ENCODE measurements at regions not wholly inside any gene's neighbourhood (a gene's known extent, or its start where the extent isn't known, plus 50 kb on each side); places are given as distances from the start of the nearest gene placed in this dataset.

DNA sequence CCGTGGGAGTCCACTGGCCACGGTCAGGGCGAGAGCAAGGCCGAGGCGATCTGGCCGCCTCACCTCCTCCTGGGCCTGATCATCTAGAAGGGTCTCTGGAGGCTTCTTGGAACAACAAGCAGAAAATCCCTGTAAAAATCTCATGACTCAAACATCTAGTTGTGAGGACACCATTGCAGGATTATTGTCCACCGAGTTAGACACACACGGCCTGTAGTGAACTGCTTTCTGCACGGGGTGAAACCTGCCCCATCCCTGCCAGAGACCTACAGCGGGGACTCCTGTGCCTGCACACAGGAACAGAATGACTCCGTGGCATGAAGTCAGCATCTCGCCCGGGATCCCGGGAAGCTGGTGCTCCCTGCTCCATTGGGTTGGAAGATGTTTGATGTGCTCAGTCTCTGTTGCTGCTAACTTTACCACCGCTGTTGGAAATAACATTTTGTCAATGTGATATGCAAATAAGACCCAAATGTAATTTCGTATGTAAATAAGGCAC lies 267.0 kb upstream of the TCERG1L start (continued):
- no peak for TF ChIP-seq TAF1 (IDR thresholded peaks at IDR 0.05; ENCODE audit: borderline replicate concordance, low read depth, low read length)
- no peak for TF ChIP-seq SMAD1 (IDR thresholded peaks at IDR 0.05; ENCODE audit: low read depth, partially characterized antibody)

DNA sequence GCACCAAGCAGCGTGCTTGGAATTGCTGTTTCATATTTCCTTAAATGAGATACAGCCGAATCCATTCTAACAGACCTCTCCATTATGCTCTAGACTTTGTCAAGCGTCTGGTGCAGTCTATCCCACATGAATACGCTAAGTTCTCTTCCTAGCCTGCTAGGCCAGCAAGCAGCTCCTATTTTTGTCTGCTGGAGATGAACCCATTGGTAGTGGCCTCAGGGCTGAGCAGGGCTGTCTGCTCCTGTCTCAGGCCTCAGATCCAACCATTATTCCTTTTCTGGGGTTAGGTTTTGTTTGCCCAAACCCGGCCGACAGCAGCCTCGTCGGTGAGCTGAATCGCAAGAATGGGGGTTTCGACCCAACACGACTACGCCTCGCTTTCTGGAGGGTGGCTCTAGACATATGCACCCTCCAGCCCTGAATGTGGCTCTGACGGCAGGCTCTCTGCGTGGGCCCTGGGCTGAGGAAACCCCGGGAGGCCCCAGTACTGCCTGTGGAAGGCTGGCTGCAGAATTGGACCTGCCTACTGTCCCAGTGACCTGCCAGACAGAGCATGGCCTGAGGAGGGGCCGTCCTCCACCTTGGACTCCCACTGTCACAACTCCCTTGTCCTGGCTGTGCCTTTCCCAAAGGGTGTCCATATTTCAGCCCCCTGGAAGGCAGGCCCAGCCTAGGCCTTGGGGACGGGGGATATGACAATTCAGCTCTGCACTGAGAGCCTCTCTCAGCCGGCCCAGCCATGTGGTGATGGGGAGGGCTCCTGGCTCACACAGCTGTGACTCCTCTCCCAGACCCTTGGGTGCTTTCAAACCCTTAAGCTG lies 267.9 kb upstream of the TCERG1L start:
- Histone ChIP-seq H3K4me3 (no peak overlapping the region), H3K27ac (ENCODE audit: control insufficient read depth, insufficient read depth) (no peak overlapping the region), H3K9ac (ENCODE audit: control insufficient read depth, insufficient read depth, low read length) (no peak overlapping the region), H3K9me3 (replicated peaks; ENCODE audit: control insufficient read depth, insufficient read depth, low read length) (no peaks in the 10 kb centered on the region), H2AFZ (ENCODE audit: control insufficient read depth, low read depth, low read length) (no peak overlapping the region), H3K4me2 (ENCODE audit: control insufficient read depth, insufficient read depth) (no peak overlapping the region), H3K27me3 (replicated peaks in 1 of 2; ENCODE audit: control insufficient read depth in 2 of 2, insufficient read depth in 2 of 2, low read length in 1 of 2) (no peaks in the 10 kb centered on the region), H3K36me3 (ENCODE audit: control insufficient read depth in 2 of 2, insufficient read depth in 2 of 2, low read length in 1 of 2) (no peaks in the 10 kb centered on the region), H3K79me2 (ENCODE audit: control insufficient read depth, insufficient read depth, low read length) (no peaks in the 10 kb centered on the region), H3K4me1 (ENCODE audit: control insufficient read depth, insufficient read depth, low read length) (no peaks in the 10 kb centered on the region), H4K20me1 (ENCODE audit: control insufficient read depth, insufficient read depth) (no peaks in the 10 kb centered on the region)
- ChIA-PET RAD21 (ENCODE audit: unreplicated experiment) (no interaction called here), CTCF (no interaction called here), SMC1A (ENCODE audit: uncharacterized antibody, unreplicated experiment) (no interaction called here), POLR2A (no interaction called here)
- intact Hi-C loops (cut with micrococcal nuclease; ENCODE audit: unreplicated experiment) (no loop called here), in situ Hi-C loops (cut with MboI) (no loop called here)
- no peak for TF ChIP-seq ZNF207 (IDR thresholded peaks at IDR 0.05; ENCODE audit: borderline replicate concordance)
- no peak for TF ChIP-seq FOS (IDR thresholded peaks at IDR 0.05; ENCODE audit: borderline replicate concordance, extremely low read depth, insufficient read length)
- no peak for TF ChIP-seq HDAC2 (IDR thresholded peaks at IDR 0.05)
- TF ChIP-seq SPI1 (IDR thresholded peaks at IDR 0.05; ENCODE audit: borderline replicate concordance, insufficient read depth, low read depth, low read length), result no peak
- TF ChIP-seq BACH1 (IDR thresholded peaks at IDR 0.05; ENCODE audit: borderline replicate concordance), result no peak
- no peak for TF ChIP-seq CREB1 (IDR thresholded peaks at IDR 0.05; ENCODE audit: low read depth)
- TF ChIP-seq RCOR1 (conservative IDR thresholded peaks at IDR 0.05; ENCODE audit: low read depth, low read length), result no peak
- TF ChIP-seq SRF (IDR thresholded peaks at IDR 0.05; ENCODE audit: low read depth in 2 of 2, low read length in 2 of 2), result no peak
- TF ChIP-seq POLR2A (IDR thresholded peaks at IDR 0.05; ENCODE audit: low read depth, low read length), result no peak
- no peak for TF ChIP-seq PML (IDR thresholded peaks at IDR 0.05; ENCODE audit: low read length)
- TF ChIP-seq, protein P1, sequence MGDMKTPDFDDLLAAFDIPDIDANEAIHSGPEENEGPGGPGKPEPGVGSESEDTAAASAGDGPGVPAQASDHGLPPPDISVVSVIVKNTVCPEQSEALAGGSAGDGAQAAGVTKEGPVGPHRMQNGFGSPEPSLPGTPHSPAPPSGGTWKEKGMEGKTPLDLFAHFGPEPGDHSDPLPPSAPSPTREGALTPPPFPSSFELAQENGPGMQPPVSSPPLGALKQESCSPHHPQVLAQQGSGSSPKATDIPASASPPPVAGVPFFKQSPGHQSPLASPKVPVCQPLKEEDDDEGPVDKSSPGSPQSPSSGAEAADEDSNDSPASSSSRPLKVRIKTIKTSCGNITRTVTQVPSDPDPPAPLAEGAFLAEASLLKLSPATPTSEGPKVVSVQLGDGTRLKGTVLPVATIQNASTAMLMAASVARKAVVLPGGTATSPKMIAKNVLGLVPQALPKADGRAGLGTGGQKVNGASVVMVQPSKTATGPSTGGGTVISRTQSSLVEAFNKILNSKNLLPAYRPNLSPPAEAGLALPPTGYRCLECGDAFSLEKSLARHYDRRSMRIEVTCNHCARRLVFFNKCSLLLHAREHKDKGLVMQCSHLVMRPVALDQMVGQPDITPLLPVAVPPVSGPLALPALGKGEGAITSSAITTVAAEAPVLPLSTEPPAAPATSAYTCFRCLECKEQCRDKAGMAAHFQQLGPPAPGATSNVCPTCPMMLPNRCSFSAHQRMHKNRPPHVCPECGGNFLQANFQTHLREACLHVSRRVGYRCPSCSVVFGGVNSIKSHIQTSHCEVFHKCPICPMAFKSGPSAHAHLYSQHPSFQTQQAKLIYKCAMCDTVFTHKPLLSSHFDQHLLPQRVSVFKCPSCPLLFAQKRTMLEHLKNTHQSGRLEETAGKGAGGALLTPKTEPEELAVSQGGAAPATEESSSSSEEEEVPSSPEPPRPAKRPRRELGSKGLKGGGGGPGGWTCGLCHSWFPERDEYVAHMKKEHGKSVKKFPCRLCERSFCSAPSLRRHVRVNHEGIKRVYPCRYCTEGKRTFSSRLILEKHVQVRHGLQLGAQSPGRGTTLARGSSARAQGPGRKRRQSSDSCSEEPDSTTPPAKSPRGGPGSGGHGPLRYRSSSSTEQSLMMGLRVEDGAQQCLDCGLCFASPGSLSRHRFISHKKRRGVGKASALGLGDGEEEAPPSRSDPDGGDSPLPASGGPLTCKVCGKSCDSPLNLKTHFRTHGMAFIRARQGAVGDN (IDR thresholded peaks at IDR 0.05), result no peak
- TF ChIP-seq EZH2 (IDR thresholded peaks at IDR 0.05; ENCODE audit: borderline replicate concordance, control insufficient read depth, low read depth, low read length), result no peak
- FAIRE-seq, result no peak
- no TSS peak for BruUV-seq (replicated peaks)
- no peak for ATAC-seq
- 48% methylated on average over 18 of the region's 19 CpGs for WGBS (ENCODE audit: insufficient coverage, insufficient replicate concordance, low lambda C conversion rate, missing lambda C conversion rate)
- no peak for DNase-seq (ENCODE audit: low read depth, low spot score)
